ENCODE measurements at regions not wholly inside any gene's neighbourhood (a gene's known extent, or its start where the extent isn't known, plus 50 kb on each side); places are given as distances from the start of the nearest gene placed in this dataset.

- DNase-seq (ENCODE audit: low read depth, low spot score) (no peak), FAIRE-seq (no peak)
- Histone ChIP-seq H3K4me1 (ENCODE audit: control insufficient read depth, extremely low read depth, insufficient read depth, low read length) (no peaks in the 10 kb centered on the region), H3K9ac (replicated peaks; ENCODE audit: extremely low read depth, insufficient read depth, low read length) (no peak overlapping the region), H3K9me1 (replicated peaks; ENCODE audit: control insufficient read depth, extremely low read depth, insufficient read depth, low read length) (no peaks in the 10 kb centered on the region), H3K9me3 (replicated peaks; ENCODE audit: control insufficient read depth, insufficient read depth, low read length) (no peaks in the 10 kb centered on the region), H3K79me2 (ENCODE audit: control insufficient read depth, insufficient read depth, low read length) (no peaks in the 10 kb centered on the region), H3K4me2 (ENCODE audit: insufficient read depth, low read length) (no peak overlapping the region), H4K20me1 (replicated peaks; ENCODE audit: control insufficient read depth, extremely low read depth, insufficient read depth, low read length) (no peaks in the 10 kb centered on the region), H3K4me3 (replicated peaks in 1 of 3; ENCODE audit: insufficient read depth in 1 of 3, low read depth in 1 of 3, low read length in 3 of 3) (no peak overlapping the region), H3K36me3 (ENCODE audit: control insufficient read depth in 2 of 2, extremely low read depth in 1 of 2, insufficient read depth in 2 of 2, low read length in 2 of 2) (no peaks in the 10 kb centered on the region), H3K27ac (ENCODE audit: insufficient read depth, low read depth, low read length) (no peak overlapping the region), H2AFZ (ENCODE audit: low read depth, low read length) (no peak overlapping the region), H3K27me3 (ENCODE audit: control insufficient read depth in 2 of 2, insufficient read depth in 2 of 2, low read length in 2 of 2) (no peaks in the 10 kb centered on the region)
- TF ChIP-seq FOS (IDR thresholded peaks at IDR 0.05; ENCODE audit: borderline replicate concordance, insufficient read depth, low read length), result no peak
- no peak for TF ChIP-seq CTCF (IDR thresholded peaks at IDR 0.05; ENCODE audit: extremely low read depth in 1 of 2, insufficient read depth in 1 of 2, low read depth in 1 of 2, low read length in 2 of 2)
- no peak for TF ChIP-seq GATA2 (IDR thresholded peaks at IDR 0.05; ENCODE audit: insufficient read depth, insufficient read length, low read depth, low read length)
- TF ChIP-seq EZH2 (IDR thresholded peaks at IDR 0.05; ENCODE audit: borderline replicate concordance, low read depth, low read length, severe bottlenecking), result no peak
- TF ChIP-seq POLR2AphosphoS5 (IDR thresholded peaks at IDR 0.05; ENCODE audit: insufficient read depth, low read depth, low read length), result no peak
- no peak for TF ChIP-seq MAX (IDR thresholded peaks at IDR 0.05; ENCODE audit: insufficient read depth, insufficient read length)
- ChIA-PET POLR2A (no interaction called here), CTCF (no interaction called here)
- no TSS peak for BruUV-seq (replicated peaks)
- intact Hi-C loops (cut with micrococcal nuclease) (no loop called here), dilution Hi-C loops (cut with MboI; ENCODE audit: extremely low pct_ligation_motif_present, low sequenced_read_pairs) (no loop called here)
Observed at GRCh38 chr4:95929448-95930064, 89.7 kb downstream of the PDHA2 start.
